MCF 10A (cell line): ENCODE measurements at regions not wholly inside any gene's neighbourhood (a gene's known extent, or its start where the extent isn't known, plus 50 kb on each side); places are given as distances from the start of the nearest gene placed in this dataset.

Experiments
- BruUV-seq: library from RNA; stranded (reverse); fragments of 400-500 nt; replicated peaks from 2 replicates; lab custom pipeline; 2021; lab: Mats Ljungman, UMichigan
- CTCF ChIA-PET: fragments of 300-600 bp; sonication (Branson Sonifier 250); formaldehyde crosslinking; extraction: SDS; loops from one replicate; lab custom pipeline; 2021; ENCODE audit warnings: antibody characterized with exemption, inconsistent platforms; lab: Yijun Ruan, JAX
- POLR2A ChIA-PET: fragments of 300-600, 350-650 bp; sonication (Branson Sonifier 250); formaldehyde crosslinking; extraction: SDS; loops from one replicate; lab custom pipeline; 2020; ENCODE audit warnings: antibody characterized with exemption, inconsistent platforms; lab: Yijun Ruan, JAX
- DNase-seq: peaks from one replicate; pipeline ENCODE4 v3.0.0-alpha.2; 2018; ENCODE audit not compliant: unreplicated experiment
- H3K27ac Mint-ChIP-seq: one replicate; pipeline ENCODE4 v1.8.0; 2022; ENCODE audit warnings: mild to moderate bottlenecking, low read depth, mixed read lengths; ENCODE audit not compliant: unreplicated experiment
- H3K27me3 Mint-ChIP-seq: one replicate; pipeline ENCODE4 v1.8.0; 2022; ENCODE audit warnings: mixed read lengths; ENCODE audit not compliant: insufficient read depth, unreplicated experiment
- H3K36me3 Mint-ChIP-seq: one replicate; pipeline ENCODE4 v1.8.0; 2022; ENCODE audit warnings: mild to moderate bottlenecking, moderate library complexity, mixed read lengths; ENCODE audit not compliant: insufficient read depth, unreplicated experiment
- H3K4me1 Mint-ChIP-seq: one replicate; pipeline ENCODE4 v1.8.0; 2022; ENCODE audit warnings: mixed read lengths; ENCODE audit not compliant: insufficient read depth, unreplicated experiment
- H3K4me3 Mint-ChIP-seq: one replicate; pipeline ENCODE4 v1.8.0; 2022; ENCODE audit warnings: mild to moderate bottlenecking, moderate library complexity, mixed read lengths; ENCODE audit not compliant: unreplicated experiment
- H3K9me3 Mint-ChIP-seq: one replicate; pipeline ENCODE4 v1.8.0; 2022; ENCODE audit warnings: mixed read lengths; ENCODE audit not compliant: unreplicated experiment
- CTCF ChIP-seq: fragments of 200-600 bp; IDR thresholded peaks from one replicate; pipeline ENCODE4 v1.8.0; 2022; ENCODE audit warnings: antibody characterized with exemption, mild to moderate bottlenecking; ENCODE audit not compliant: unreplicated experiment
- intact Hi-C: fragments of 100-400 bp; cut with micrococcal nuclease; formaldehyde crosslinking; loops from 2 replicates; pipeline ENCODE4 v1.14.1; 2022

DNA sequence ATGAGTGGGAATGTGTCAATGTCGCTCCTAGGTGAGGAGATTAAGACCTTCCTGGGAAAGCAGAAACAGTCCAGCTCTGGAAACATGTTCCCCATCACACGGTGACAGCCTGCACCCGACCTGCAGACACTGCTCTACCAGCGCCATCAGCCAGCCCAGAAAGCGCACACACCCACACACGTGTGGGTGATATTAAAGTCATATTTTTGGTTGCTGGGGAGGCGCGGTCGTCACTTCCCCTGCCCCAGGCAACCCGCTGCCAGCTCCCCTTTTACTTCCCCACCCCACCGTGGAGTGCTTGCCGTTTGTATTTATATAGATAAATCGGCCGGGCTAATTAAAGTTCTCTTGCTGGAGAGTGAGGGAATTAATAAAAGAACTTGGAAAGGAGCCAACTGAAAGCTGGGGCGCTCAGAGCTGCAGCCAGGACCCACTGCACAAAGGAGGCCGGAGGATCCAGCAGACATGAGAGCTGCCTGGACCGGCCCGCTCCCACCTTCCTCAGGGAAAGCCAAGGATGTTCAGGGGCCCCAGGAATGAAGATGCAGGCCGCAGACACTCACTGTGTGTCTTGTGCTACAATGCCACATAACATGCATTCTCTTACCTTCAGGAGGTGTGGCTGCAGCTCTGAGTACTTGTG is 145.2 kb upstream of the UNC5B start:
- no peak for TF ChIP-seq CTCF
- Mint-ChIP-seq H3K27me3 (peaks cover 22% of the 10 kb centered on the region), H3K4me1 (no peaks in the 10 kb centered on the region), H3K4me3 (no peak overlapping the region), H3K36me3 (no peaks in the 10 kb centered on the region), H3K27ac (no peak overlapping the region), H3K9me3 (no peaks in the 10 kb centered on the region)
- intact Hi-C loops = no loop called here
- BruUV-seq = no TSS peak
- POLR2A ChIA-PET = interaction anchor here (0.6 kb wide), 1 partner anchor 10 kb away, joined by 3 read pairs; no protein-coding TSS in a partner anchor
- CTCF ChIA-PET = interaction anchor here (0.5 to 1.0 kb wide), 5 partner anchors 119 to 426 kb away, joined by 3 to 4 read pairs (median 3); no protein-coding TSS in a partner anchor
- no peak for DNase-seq

- no peak for TF ChIP-seq CTCF
- Mint-ChIP-seq H3K36me3 (no peaks in the 10 kb centered on the region), H3K9me3 (no peaks in the 10 kb centered on the region), H3K27ac (no peak overlapping the region), H3K4me3 (no peak overlapping the region), H3K27me3 (peaks cover 25% of the 10 kb centered on the region), H3K4me1 (no peaks in the 10 kb centered on the region)
- CTCF ChIA-PET = no interaction called here
- intact Hi-C loops = no loop called here
- peak; percentile 78 for DNase-seq
- no TSS peak for BruUV-seq
- POLR2A ChIA-PET = no interaction called here
These were observed 143.5 kb upstream of the UNC5B start for GRCh38 chr10:71068861-71069271.

GRCh38 chr10:71069909-71070666 is 142.3 kb upstream of the UNC5B start:
- ChIA-PET POLR2A (no interaction called here), CTCF (no interaction called here)
- Mint-ChIP-seq H3K9me3 (no peaks in the 10 kb centered on the region), H3K4me3 (no peak overlapping the region), H3K36me3 (no peaks in the 10 kb centered on the region), H3K4me1 (no peaks in the 10 kb centered on the region), H3K27ac (no peak overlapping the region), H3K27me3 (peaks cover 25% of the 10 kb centered on the region)
- DNase-seq = no peak
- BruUV-seq = no TSS peak
- intact Hi-C loops = no loop called here
- no peak for TF ChIP-seq CTCF

DNA sequence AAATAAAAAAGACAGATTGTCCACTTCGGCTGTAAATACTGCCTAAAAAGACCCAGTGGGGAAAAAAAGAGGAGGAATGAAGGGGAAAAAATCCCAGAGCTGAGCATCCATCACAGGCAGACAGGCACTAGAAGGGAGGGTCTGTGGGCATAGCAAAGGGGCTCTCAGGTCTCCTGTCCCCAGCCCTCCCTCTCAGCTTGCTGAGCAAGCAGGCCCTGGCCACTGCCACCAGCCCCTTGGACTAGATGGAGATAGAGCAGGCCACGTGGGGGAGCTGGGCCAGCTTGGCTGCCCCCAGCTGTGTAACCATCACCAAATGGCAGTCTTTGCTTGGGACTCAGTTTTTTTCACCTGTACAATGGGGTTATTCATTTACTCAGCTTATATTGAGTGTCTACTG is 141.6 kb upstream of the UNC5B start:
- no peak for TF ChIP-seq CTCF
- no peak overlapping the region for H3K4me3 Mint-ChIP-seq
- DNase-seq = no peak
- H3K27me3 Mint-ChIP-seq = peaks cover 25% of the 10 kb centered on the region
- H3K36me3 Mint-ChIP-seq = no peaks in the 10 kb centered on the region
- BruUV-seq = no TSS peak
- H3K9me3 Mint-ChIP-seq = no peaks in the 10 kb centered on the region
- no peaks in the 10 kb centered on the region for H3K4me1 Mint-ChIP-seq
- intact Hi-C loops = no loop called here
- ChIA-PET POLR2A (no interaction called here), CTCF (no interaction called here)
- H3K27ac Mint-ChIP-seq = no peak overlapping the region
